ENCODE measurements at regions not wholly inside any gene's neighbourhood (a gene's known extent, or its start where the extent isn't known, plus 50 kb on each side); places are given as distances from the start of the nearest gene placed in this dataset.
"Not testable (repeated sequence)": the region's sequence is repeated elsewhere in the genome, so short reads cannot be mapped to it uniquely, and the experiment has no call there.

DNA sequence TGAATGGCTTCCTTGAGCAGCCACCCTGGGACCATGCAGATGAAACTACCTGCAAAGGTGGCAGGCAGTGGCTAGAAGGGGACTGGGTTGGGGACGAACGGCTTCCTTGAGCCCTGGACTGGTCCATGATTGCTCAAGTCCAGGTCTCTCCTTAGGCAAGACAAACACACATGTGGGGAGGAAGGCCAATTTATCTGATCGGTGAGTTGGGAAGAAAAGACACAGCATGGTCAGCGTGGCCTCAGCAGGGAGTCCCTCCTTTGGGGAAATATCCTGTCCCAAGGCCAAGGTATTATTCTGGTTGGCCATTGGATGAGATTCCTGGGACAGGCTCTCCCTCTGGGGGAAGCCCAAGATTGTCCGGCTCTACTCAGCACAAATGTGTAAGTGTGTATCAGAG, 116.3 kb upstream of the ERG start:
- no peak for DNase-seq (ENCODE audit: low spot score)

DNA sequence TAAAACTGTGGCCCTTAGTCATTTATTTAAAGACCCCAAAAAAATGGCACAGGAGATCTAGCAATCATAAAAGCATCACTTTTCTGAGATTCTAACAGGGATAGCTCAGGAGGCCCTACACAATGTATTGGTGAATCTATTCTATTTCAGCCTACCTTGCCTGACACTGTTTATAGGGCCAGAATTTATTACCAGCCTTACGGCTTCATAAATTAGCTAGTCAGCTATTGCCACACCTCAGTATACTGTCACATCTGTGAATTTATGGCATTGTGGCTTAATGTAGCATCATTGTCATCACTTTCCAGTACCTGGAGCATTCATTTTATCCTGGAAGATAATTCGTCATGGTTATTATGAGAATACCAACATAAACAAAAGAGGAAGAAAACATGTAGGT, 121.2 kb upstream of the ERG start:
- no peak for DNase-seq (ENCODE audit: low spot score)

DNA sequence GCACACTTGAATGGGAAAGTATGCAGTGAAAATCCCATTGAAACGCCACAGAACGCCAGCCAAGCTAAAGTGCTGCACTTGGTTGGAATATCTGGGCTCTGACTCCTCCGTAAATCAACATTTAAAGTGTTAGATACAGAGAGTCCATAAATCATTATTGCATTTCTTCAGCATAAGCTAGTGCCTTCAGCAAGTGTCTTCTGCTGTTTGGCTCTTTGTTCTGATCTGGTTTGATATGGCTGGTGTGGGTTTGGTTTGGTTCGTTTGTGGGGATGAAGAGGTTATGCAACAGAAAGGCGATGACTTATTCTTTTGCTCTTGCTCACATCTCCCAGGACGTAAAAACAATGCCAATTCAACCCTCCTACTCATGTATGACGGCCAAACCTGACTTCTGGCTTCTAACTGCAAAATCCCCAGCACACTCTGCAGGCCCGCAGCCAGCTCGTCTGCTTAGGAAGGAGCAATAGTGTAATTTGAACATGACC, 121.8 kb upstream of the ERG start:
- DNase-seq (ENCODE audit: low spot score): no peak

DNA sequence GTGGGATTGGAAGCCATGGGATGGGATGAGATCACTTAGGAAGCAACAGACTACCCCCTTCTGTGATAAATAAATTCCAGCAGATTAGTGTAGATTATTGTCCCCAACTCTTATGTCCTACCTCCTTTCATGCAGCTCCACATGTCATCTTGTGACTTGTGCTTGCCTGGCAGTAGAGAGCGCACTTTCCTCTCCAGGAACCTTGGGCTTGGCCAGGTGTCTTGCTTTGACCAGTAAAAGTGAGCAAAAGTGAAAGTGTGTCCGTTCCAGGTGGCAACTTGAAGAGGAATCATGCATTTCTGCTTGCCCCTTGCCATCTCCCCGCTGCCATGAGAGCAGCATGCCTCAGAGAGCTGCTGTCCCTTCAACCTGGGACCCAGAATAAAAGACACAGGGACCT, 122.9 kb upstream of the ERG start:
- DNase-seq (ENCODE audit: low spot score): no peak

DNA sequence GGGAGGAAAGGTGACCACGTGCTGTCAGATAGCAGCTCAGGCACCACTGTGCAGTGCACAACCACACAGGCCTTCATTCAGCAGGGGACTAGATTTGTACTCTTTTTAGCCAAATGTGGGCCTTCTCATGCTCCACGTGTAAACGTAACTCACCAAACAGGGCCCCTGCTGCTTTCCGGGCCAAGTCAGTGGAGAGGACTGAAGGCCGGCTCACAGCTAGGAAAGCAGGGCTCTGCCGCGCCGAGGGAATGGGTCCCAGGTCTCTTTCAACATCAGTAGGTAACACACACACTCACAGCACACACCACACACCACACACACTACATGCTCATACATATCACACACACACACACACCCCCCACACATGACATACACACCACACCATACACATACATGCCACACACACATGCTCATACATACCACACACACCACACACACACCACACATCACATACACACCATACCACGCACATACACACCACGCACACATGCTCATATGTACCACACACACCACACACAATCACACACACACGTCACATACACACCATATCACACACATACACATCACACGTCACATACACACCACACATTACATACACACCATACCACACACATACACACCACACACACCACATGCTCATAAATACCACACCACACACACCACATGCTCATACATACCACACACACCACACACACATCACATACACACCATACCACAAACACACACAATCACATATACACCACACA, 124.0 kb upstream of the ERG start:
- DNase-seq (ENCODE audit: low spot score): no peak

DNA sequence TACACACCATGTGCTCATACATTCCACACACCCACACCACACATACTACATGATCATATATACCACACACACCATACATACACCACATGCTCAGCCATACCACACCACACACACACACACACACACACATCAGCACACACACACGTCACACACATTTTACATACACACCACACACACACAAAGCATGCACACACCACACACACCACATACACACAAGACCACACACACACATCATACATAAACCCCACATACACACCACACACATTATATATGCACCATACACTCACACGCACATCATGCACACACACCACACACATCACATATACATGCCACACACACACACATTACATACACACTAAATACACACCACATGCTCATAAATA, 124.5 kb upstream of the ERG start:
- DNase-seq (ENCODE audit: low spot score): no peak

DNA sequence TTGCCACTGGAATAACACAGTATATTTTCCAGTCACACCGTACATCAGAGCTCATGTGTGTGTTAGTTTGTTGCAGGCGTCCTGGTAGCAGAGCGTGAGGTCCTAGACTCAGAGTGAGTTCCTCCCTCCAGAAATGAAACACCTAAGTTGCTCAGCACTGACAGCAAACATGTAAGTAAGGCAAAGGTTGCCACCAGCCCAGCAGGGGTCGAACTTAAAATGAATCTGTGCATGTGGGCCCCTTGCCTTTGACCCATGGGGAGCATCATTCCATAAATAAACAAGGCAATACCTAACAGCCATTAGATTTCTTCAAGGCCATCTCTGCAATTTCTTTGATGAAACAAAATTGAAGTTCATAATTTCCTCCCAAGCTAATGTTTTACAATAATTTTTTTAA, 125.3 kb upstream of the ERG start:
- no peak for DNase-seq (ENCODE audit: low spot score)

DNA sequence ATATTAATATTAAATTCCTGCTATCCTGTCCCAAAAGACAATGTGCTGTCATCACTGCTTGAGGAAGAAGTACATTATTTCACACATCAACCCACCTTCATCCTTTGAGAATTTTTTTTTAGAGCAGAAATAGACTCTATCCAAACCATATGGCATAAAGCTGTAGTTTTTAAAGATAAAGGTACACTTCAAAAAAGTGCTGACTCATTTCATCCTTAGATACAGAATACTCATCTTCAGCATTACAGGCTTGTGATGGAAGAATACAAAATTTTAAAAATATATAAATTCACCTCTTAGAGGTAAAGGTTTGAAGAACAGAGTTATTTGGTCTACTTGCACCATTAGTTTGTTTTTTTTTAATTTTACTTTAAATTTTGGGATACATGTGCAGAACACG, 126.7 kb upstream of the ERG start:
- DNase-seq (ENCODE audit: low spot score): no peak

DNA sequence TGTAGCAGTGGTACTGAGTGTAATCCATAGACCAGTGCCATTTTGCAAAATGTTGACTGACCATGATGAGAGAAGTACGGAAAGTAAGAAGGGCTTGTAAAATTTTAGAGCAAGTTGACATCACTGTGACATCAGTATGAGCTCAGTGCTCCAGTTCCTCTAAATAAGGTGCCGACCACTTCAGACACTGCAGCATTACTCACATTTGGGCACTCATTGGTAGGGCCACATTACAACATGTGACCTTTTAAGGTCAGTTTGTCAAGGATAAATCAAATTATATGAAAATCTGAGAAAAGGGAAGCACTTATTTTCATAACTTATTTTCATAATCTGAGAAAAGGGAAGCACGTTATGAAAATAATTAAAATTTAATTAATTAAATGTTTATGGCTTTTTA, 128.0 kb upstream of the ERG start:
- no peak for DNase-seq (ENCODE audit: low spot score)

DNA sequence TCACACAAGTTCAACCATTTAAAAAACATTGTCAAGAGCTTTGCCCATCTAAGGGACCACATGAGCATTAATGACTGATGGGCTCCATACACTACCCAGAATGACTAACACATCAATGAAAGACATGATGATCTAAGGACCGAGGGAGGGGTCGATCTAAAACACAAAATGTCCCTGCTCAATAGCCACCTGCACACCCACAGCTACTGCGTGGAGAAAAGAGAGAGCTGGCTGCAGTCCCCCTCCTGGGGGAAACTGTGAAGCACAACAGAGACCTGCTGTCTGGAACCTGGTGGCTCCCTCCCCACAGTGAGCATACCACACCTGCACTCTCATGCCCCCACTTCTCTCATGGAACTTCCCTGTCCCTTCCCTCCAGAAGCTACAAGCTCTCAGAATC, 130.1 kb upstream of the ERG start:
- DNase-seq (ENCODE audit: low spot score): no peak

DNA sequence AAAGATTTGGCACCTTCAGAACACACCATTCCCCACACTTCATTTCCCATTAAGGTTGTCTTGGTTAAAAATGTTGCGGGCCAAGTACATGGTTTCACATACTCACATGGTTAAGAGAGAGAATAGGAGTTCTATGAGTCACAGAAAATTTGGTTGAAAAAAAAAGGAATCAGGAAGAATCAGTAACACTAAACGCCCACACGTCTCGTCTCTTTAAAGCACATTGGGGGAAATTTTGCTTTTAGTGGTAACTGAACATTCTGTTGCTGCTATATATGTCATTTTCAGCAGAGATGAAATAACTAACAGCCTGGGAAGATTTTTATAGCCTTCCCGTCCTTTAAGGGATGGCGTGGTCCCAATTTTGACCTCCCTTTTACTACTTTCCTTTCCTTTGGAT, 132.9 kb upstream of the ERG start:
- DNase-seq (ENCODE audit: low spot score): no peak

DNA sequence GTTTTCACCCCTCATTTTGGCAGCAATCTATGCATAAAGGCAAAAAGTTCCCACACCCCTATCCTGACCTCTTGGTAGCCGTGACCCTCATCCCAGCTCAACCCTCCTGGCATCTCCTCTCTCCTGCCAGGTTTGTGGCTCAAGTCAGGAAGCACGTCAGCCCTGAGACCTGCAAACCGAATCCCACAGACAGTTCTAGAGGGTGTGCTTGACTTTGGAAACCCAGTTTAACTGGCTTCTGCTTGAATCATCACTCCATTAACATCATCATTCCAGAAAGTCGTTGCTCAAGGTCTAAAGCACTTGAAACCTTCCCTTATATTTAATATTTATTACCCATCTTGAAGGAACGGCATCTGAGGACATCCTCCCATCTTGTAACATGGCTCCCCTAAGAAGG, 133.4 kb upstream of the ERG start:
- DNase-seq (ENCODE audit: low spot score): no peak

DNA sequence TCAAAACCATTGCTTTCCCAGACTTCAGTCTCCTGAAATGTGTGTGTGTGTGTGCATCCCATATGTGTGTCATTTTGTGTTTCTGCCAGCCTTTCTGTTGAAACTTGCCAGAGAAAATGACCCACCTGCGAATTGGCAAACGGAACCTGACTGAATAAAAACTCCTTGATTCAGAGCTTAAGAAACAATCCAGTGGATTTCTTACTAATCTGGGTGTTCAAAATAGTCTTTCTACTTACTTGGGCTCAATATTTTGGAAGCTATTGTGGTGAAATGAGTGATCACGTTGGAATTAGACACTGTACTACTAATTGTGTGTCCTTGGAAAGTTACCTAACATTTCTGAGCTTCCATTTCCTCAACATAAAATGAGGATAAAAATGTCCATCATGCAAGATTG, 138.9 kb upstream of the ERG start:
- DNase-seq (ENCODE audit: low spot score): no peak

DNA sequence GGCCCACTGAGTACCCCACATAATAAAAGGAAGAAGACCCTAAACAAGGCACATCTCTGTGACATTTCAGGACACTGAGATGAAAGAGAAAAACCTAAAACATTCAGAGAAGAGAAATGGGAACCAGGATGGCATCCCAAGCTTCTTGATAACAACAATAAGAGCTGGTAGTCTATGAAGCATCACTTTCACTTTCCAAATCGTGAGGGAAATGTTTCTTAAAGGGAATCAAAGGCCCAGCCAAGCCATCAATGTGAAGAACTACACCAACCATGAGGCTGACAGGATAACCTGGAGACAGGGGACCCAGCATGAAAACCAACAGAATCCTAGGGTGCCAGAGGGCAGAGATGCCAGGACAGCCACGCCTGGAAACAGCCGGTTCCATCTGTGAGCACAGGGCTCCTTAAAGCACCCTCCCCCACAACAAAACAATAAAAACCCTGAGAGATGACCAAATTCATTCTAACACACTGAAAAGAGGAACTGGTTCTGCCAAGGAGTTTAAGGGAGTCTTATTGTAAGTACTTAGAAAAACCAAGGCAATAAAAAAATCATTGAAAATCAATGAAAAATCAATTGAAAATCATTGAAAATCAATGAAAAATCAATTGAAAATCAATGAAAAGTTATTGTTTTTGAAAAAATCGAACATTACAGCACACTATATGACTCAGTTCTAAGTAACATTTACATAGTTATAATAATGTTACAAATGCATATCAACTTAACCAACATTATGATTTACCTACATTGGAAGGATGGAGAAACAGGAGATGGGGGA, 141.5 kb upstream of the ERG start:
- DNase-seq (ENCODE audit: low spot score): no peak

DNA sequence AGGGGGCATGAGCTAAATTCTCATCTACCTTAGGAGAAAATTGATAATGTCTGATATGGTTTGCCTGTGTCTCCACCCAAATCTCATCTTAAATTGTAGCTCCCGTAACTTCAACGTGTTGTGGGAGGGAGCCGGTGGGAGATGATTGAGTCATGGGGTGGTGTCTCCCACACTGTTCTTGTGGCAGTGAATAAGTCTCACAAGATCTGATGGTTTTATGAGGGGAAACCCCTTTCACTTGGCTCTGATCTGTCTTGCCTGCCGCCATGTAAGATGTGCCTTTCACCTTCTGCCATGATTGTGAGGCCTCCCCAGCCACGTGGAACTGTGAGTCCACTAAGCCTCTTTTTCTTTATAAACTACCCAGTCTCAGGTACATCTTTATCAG, 142.1 kb upstream of the ERG start:
- DNase-seq (ENCODE audit: low spot score): not testable (repeated sequence)

DNA sequence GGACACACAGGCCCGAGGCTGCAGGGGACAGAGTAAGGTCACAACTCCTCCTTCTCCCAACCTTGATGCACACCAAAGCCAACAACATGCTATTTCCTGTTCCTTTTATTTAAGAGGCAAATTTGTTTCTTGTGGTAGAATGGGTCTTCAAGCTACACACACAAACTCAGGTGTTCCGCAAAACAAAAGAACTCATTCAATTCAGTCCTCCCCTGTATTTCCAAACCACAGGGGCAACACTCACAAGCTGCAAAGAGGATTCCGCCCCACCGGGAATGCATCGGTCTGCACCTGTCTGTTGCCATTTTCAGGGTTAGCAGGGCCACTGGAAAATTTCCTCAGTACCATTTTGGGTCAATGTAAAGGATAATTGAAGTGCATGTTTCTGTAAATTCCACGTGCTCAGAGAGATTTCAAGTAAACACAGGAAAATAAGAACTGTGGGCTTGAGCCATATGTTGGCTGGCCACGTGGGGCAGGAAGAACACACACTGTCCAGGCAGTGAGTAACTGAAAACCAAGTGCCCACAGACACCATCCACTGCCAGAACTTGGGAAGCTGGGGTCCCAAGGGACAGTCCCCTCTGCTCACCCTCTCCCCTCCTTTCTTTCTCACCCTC, 145.2 kb upstream of the ERG start:
- no peak for DNase-seq (ENCODE audit: low spot score)

DNA sequence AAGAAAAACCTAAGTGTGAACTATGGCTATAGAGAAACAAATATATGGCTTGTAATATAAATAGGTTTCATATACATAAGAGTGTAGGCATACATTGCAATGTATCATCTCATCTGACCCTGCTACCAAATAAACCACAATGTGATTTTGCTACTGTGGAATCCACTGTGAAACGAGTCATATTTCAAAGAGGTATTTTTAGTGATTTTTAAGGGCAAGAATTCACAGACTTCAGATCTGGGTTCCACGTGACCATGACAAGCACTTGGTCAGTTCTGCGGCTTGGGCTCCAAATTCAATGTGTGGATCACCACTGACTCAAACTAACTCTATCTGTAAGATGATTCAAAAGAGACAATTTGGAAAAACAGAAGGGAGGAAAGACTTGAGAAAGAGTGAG, 147.0 kb upstream of the ERG start:
- DNase-seq (ENCODE audit: low spot score): no peak

DNA sequence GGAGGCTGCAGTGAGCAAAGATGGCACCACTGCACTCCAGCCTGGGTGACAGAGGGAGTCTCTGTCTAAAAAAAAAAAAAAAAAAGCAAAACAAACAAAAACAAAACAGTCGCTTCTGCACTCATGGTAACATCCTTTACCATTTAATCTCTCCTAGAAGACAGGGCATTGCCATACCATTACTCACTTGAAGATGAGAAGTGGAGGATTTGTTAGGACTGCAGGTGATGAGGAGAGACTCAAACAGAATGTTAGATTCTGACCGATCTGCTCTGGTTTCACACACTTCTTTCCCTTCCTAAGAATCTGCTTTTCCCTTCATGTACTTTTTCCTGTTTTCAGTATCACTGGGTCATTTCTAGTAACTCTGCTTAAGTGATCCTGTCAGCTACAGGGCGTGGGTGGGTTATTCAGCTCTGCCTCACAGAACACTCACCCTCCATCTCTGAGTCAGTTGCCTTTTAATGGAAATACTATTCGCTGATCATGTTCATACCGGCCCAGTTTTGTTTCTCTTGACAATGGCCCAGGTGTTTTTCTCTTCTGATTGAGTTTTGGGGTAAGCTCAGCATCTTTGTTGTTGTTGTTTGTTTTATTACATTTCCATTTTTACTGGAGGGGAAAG, 148.0 kb upstream of the ERG start:
- DNase-seq (ENCODE audit: low spot score): no peak

DNA sequence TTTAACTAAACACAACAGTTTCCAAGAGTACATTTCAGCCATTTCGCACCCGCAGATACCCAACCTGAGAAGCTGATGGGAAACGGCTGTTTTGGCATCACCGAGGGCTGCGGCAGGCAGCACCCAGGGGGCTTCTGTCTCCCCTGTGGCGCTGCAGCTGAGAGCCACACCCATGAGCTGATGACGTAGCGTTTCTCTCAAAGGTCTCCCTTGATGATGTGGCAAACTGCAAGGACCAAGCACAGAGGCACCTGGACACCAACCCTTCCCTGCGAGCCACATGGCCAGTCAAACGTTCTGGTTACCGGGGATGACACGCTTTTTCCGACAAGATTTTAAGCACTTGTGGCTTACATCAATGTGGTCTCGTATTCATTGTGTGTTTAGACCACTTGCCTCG, 150.8 kb upstream of the ERG start:
- DNase-seq (ENCODE audit: low spot score): no peak

DNA sequence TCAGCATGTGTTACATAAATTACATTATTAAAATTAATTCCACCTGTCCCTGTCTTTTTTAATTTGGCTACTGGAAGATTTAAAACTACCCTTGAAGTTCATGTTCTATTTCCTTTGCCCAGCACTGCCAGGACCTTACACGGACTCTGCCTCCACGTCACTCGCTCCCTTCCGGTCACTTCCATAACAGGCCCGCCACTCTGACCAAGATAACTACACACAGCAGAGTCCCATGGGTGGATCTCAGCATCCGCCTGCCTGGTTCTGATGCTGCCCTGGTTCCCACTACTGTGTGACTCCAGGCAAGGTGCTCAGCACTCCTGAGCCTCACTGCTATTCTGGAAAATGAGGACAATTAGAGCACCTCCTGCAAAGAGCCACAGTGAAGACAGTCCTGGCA, 153.3 kb upstream of the ERG start:
- no peak for DNase-seq (ENCODE audit: low spot score)

DNA sequence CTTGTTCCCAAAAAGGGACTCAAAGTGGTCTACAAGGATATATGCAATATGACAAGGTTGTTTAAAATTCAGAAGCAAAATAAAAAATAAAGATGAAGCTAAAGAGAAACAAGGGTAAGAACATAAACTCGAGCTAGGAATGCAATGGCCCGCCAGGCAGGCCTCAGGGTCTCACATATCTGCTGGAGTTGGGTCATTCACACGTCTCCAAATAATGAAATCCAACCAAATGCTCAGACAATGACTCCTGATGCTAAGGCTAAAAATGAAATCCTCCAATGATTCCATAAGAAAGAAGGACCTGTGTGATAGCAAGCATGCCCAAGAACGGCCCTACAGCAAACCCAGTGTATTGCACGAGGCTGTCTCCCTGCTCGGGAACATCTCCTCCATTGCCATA, 153.3 kb upstream of the ETS2 start:
- no peak for DNase-seq (ENCODE audit: low spot score)

DNA sequence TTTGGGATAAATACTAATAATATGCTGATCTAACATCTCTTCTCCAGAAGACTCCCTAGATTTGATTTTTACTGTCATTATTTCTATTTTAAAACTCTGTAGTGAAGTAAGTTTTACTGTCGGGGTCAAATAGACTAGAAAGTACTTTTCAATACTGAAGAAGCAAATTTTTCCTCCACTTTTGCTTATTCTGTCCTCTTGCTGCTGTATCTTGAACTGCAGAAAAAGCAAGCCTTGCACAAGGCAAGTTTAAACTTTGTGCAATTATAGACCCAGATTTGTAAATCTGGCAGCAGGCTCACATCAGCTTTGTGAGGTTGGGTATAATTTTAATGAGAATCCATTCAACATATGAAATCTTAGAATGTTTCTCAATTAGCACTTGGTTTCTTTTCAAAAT, 151.1 kb upstream of the ETS2 start:
- no peak for DNase-seq (ENCODE audit: low spot score)

DNA sequence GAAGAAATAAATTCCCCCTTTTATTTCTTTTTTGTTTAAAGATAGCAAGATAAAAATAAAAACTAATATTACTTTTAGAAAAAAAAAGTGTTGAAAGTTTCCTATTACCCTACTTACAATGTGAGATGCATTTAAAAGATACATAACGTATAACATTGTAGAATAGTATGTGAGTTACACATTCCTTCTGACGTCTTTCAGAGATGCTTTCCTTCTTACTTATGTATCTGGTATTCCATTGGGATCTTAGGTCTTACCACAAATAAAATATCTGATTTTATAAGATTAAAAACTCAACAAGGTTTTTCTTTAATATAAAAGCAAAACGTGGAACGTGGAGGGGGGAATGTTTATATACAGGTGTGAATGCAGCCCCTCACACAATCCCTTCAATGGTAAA, 147.2 kb upstream of the ETS2 start:
- DNase-seq (ENCODE audit: low spot score): no peak
